Stimulated activated CD8-positive, alpha-beta memory T cell treated with anti-CD3 and anti-CD28 coated beads, Interleukin-2, amount 100 ng/mL, for 1 hour (primary cell): ENCODE measurements at regions not wholly inside any gene's neighbourhood (a gene's known extent, or its start where the extent isn't known, plus 50 kb on each side); places are given as distances from the start of the nearest gene placed in this dataset.
"Not testable (repeated sequence)": the region's sequence is repeated elsewhere in the genome, so short reads cannot be mapped to it uniquely, and the experiment has no call there.

Experiments
- DNase-seq, 2 donors: peaks; one replicate each; pipeline ENCODE4 v3.0.0-alpha.2; 2020; ENCODE audit warnings: low read depth in 2 of 2

- DNase-seq = no peak
These were observed 938.0 kb downstream of the GALC start for GRCh38 chr14:87055007-87055406.

- no peak for DNase-seq
These were observed 940.2 kb downstream of the GALC start for GRCh38 chr14:87052646-87053225.

- no peak for DNase-seq
These were observed 942.6 kb downstream of the GALC start for GRCh38 chr14:87050421-87050820.

- DNase-seq = no peak
These were observed 943.0 kb downstream of the GALC start for GRCh38 chr14:87049950-87050349.

- DNase-seq = no peak
These were observed 946.0 kb downstream of the GALC start for GRCh38 chr14:87046960-87047359.

GRCh38 chr14:87045956-87046355 lies 947.0 kb downstream of the GALC start:
- no peak for DNase-seq

GRCh38 chr14:87045246-87045645 lies 947.7 kb downstream of the GALC start:
- no peak for DNase-seq

- DNase-seq = no peak
These were observed 948.2 kb downstream of the GALC start for GRCh38 chr14:87044807-87045206.

GRCh38 chr14:87043667-87044200 lies 949.2 kb downstream of the GALC start:
- no peak for DNase-seq

- DNase-seq = no peak
These were observed 950.6 kb downstream of the GALC start for GRCh38 chr14:87042354-87042753.

- DNase-seq = no peak
These were observed 951.5 kb downstream of the GALC start for GRCh38 chr14:87041290-87042020.

GRCh38 chr14:87034680-87035079 lies 958.3 kb downstream of the GALC start:
- DNase-seq = no peak

GRCh38 chr14:87030197-87030596 lies 962.8 kb downstream of the GALC start:
- no peak for DNase-seq

GRCh38 chr14:87020106-87020505 lies 972.9 kb downstream of the GALC start:
- DNase-seq = not testable (repeated sequence)

GRCh38 chr14:87018294-87018693 lies 974.7 kb downstream of the GALC start:
- no peak for DNase-seq

GRCh38 chr14:87017335-87017734 lies 975.6 kb downstream of the GALC start:
- no peak for DNase-seq

- DNase-seq = no peak
These were observed 978.1 kb downstream of the GALC start for GRCh38 chr14:87014856-87015255.

GRCh38 chr14:87013583-87013982 lies 979.4 kb downstream of the GALC start:
- no peak for DNase-seq

- DNase-seq = no peak
These were observed 984.0 kb downstream of the GALC start for GRCh38 chr14:87008965-87009364.

GRCh38 chr14:87005280-87005679 lies 987.7 kb downstream of the GALC start:
- no peak for DNase-seq

- no peak for DNase-seq
These were observed 990.2 kb downstream of the GALC start for GRCh38 chr14:87002776-87003175.

- DNase-seq = no peak
These were observed 991.6 kb downstream of the GALC start for GRCh38 chr14:87001333-87001732.

GRCh38 chr14:87000081-87000480 lies 992.9 kb downstream of the GALC start:
- no peak for DNase-seq
